ENCODE measurements at regions not wholly inside any gene's neighbourhood (a gene's known extent, or its start where the extent isn't known, plus 50 kb on each side); places are given as distances from the start of the nearest gene placed in this dataset.

- H3K4me3 ChIP-seq (replicated peaks in 1 of 2; ENCODE audit: low read depth in 1 of 2, low read length in 2 of 2), result no peak overlapping the region
- H3K4me2 ChIP-seq (ENCODE audit: low read length), result no peak overlapping the region
- H2AFZ ChIP-seq (ENCODE audit: low read depth, low read length, poor library complexity, severe bottlenecking), result no peak overlapping the region
- DNase-seq (ENCODE audit: low read depth, low spot score), result no peak
- 0 out of 2 replicates have a peak, but pooled peaks cover 3% of the 10 kb centered on the region for H3K27me3 ChIP-seq (ENCODE audit: insufficient read depth, low read length)
- intact Hi-C loops (cut with micrococcal nuclease), result no loop called here
- no TSS peak for BruUV-seq (replicated peaks)
- no peaks in the 10 kb centered on the region for H4K20me1 ChIP-seq (ENCODE audit: insufficient read depth)
- no peak for ATAC-seq
- H3K9ac ChIP-seq (ENCODE audit: low read length), result no peak overlapping the region
- no peaks in the 10 kb centered on the region for H3K36me3 ChIP-seq (ENCODE audit: control insufficient read depth in 1 of 2, insufficient read depth in 2 of 2, low read length in 2 of 2)
- ChIA-PET CTCF (no interaction called here), RAD21 (ENCODE audit: low non-redundant PET in 1 of 2, low total read pairs in 2 of 2, uncharacterized antibody in 2 of 2, unreplicated experiment in 2 of 2) (no interaction called here), POLR2A (no interaction called here)
- H3K9me3 ChIP-seq (ENCODE audit: control insufficient read depth in 1 of 2, insufficient read depth in 1 of 2, low read depth in 1 of 2, low read length in 2 of 2), result no peaks in the 10 kb centered on the region
- no peak for TF ChIP-seq CEBPB (IDR thresholded peaks at IDR 0.05; ENCODE audit: low read depth)
- TF ChIP-seq ZBTB33 (IDR thresholded peaks at IDR 0.05; ENCODE audit: extremely low read depth, insufficient replicate concordance, low read length), result no peak
- TF ChIP-seq EZH2 (IDR thresholded peaks at IDR 0.05), result no peak
- TF ChIP-seq CBX3 (IDR thresholded peaks at IDR 0.05; ENCODE audit: low read depth), result no peak
- TF ChIP-seq SIN3A (IDR thresholded peaks at IDR 0.05; ENCODE audit: low read depth), result no peak
- TF ChIP-seq RAD21 (IDR thresholded peaks at IDR 0.05; ENCODE audit: low read depth), result no peak
- no peak for TF ChIP-seq YY1 (IDR thresholded peaks at IDR 0.05; ENCODE audit: extremely low read depth, insufficient replicate concordance, low read depth, low read length)
- no peak for TF ChIP-seq SP1 (IDR thresholded peaks at IDR 0.05; ENCODE audit: low read depth)
- TF ChIP-seq SRF (IDR thresholded peaks at IDR 0.05; ENCODE audit: low read depth), result no peak
- no peak for TF ChIP-seq CTCF (IDR thresholded peaks at IDR 0.05 in 2 of 3, conservative IDR thresholded peaks at IDR 0.05 in 1 of 3; ENCODE audit: borderline replicate concordance in 1 of 3, insufficient read depth in 1 of 3, low read depth in 2 of 3, low read length in 2 of 3)
- no peak for TF ChIP-seq ELF1 (IDR thresholded peaks at IDR 0.05; ENCODE audit: borderline replicate concordance, low read depth)
- no peak for TF ChIP-seq FOSL1 (IDR thresholded peaks at IDR 0.05; ENCODE audit: low read depth)
- TF ChIP-seq ZNF274 (IDR thresholded peaks at IDR 0.05; ENCODE audit: low read depth, low read length), result no peak
- TF ChIP-seq JUND (IDR thresholded peaks at IDR 0.05), result no peak
- H3K9me2 ChIP-seq (ENCODE audit: insufficient read depth), result no peaks in the 10 kb centered on the region
- no peak overlapping the region for H3K27ac ChIP-seq (ENCODE audit: low read depth, low read length)
- H3K4me1 ChIP-seq (ENCODE audit: control insufficient read depth in 1 of 2, insufficient read depth in 2 of 2, low read length in 2 of 2), result no peaks in the 10 kb centered on the region
- no peaks in the 10 kb centered on the region for H3K79me2 ChIP-seq (ENCODE audit: insufficient read depth, low read length)
Measured at GRCh38 chr3:19739504-19739903, 194.5 kb downstream of the EFHB start.

All from HCT116 (cell line).